ENCODE measurements at regions not wholly inside any gene's neighbourhood (a gene's known extent, or its start where the extent isn't known, plus 50 kb on each side); places are given as distances from the start of the nearest gene placed in this dataset.

GRCh38 chr1:55278378-55278777 lies 63.2 kb upstream of the USP24 start:
- Histone ChIP-seq H3K4me1 (ENCODE audit: control insufficient read depth, insufficient read depth, low read length) (peaks cover 7% of the 10 kb centered on the region), H3K27me3 (ENCODE audit: control insufficient read depth, insufficient read depth, low read length) (no peaks in the 10 kb centered on the region), H3K4me3 (ENCODE audit: low read length) (no peak overlapping the region), H3K27ac (ENCODE audit: low read depth, low read length) (no peak overlapping the region), H3K36me3 (ENCODE audit: control insufficient read depth, insufficient read depth, low read length) (no peaks in the 10 kb centered on the region), H3K9ac (ENCODE audit: low read length) (no peak overlapping the region)

GRCh38 chr1:55277377-55278130 lies 62.4 kb upstream of the USP24 start:
- Histone ChIP-seq H3K27me3 (ENCODE audit: control insufficient read depth, insufficient read depth, low read length) (no peaks in the 10 kb centered on the region), H3K4me3 (ENCODE audit: low read length) (no peak overlapping the region), H3K9ac (ENCODE audit: low read length) (no peak overlapping the region)

GRCh38 chr1:55276671-55277376 lies 61.7 kb upstream of the USP24 start:
- no peak overlapping the region for H3K4me3 ChIP-seq (ENCODE audit: low read length)
- no peak overlapping the region for H3K9ac ChIP-seq (ENCODE audit: low read length)
- H3K36me3 ChIP-seq (ENCODE audit: control insufficient read depth, insufficient read depth, low read length): no peaks in the 10 kb centered on the region
- no peak overlapping the region for H3K27ac ChIP-seq (ENCODE audit: low read depth, low read length)
- peaks cover 7% of the 10 kb centered on the region for H3K4me1 ChIP-seq (ENCODE audit: control insufficient read depth, insufficient read depth, low read length)
- no peaks in the 10 kb centered on the region for H3K27me3 ChIP-seq (ENCODE audit: control insufficient read depth, insufficient read depth, low read length)

More at GRCh38 chr1:55277377-55278130, 62.4 kb upstream of the USP24 start:
- no peaks in the 10 kb centered on the region for H3K36me3 ChIP-seq (ENCODE audit: control insufficient read depth, insufficient read depth, low read length)
- H3K4me1 ChIP-seq (ENCODE audit: control insufficient read depth, insufficient read depth, low read length): peaks cover 7% of the 10 kb centered on the region
- H3K27ac ChIP-seq (ENCODE audit: low read depth, low read length): no peak overlapping the region

GRCh38 chr1:55275941-55276341 lies 60.8 kb upstream of the USP24 start:
- Histone ChIP-seq H3K4me1 (ENCODE audit: control insufficient read depth, insufficient read depth, low read length) (peaks cover 7% of the 10 kb centered on the region), H3K36me3 (ENCODE audit: control insufficient read depth, insufficient read depth, low read length) (no peaks in the 10 kb centered on the region), H3K9ac (ENCODE audit: low read length) (no peak overlapping the region), H3K4me3 (ENCODE audit: low read length) (no peak overlapping the region), H3K27me3 (ENCODE audit: control insufficient read depth, insufficient read depth, low read length) (no peaks in the 10 kb centered on the region), H3K27ac (ENCODE audit: low read depth, low read length) (no peak overlapping the region)

GRCh38 chr1:55275151-55275748 lies 60.1 kb upstream of the USP24 start:
- no peaks in the 10 kb centered on the region for H3K36me3 ChIP-seq (ENCODE audit: control insufficient read depth, insufficient read depth, low read length)
- no peak overlapping the region for H3K9ac ChIP-seq (ENCODE audit: low read length)
- H3K4me3 ChIP-seq (ENCODE audit: low read length): no peak overlapping the region
- no peak overlapping the region for H3K27ac ChIP-seq (ENCODE audit: low read depth, low read length)
- H3K4me1 ChIP-seq (ENCODE audit: control insufficient read depth, insufficient read depth, low read length): peaks cover 7% of the 10 kb centered on the region
- H3K27me3 ChIP-seq (ENCODE audit: control insufficient read depth, insufficient read depth, low read length): no peaks in the 10 kb centered on the region

- Histone ChIP-seq H3K36me3 (ENCODE audit: control insufficient read depth, insufficient read depth, low read length) (no peaks in the 10 kb centered on the region), H3K4me1 (ENCODE audit: control insufficient read depth, insufficient read depth, low read length) (peaks cover 7% of the 10 kb centered on the region), H3K27ac (ENCODE audit: low read depth, low read length) (no peak overlapping the region), H3K27me3 (ENCODE audit: control insufficient read depth, insufficient read depth, low read length) (no peaks in the 10 kb centered on the region), H3K9ac (ENCODE audit: low read length) (no peak overlapping the region), H3K4me3 (ENCODE audit: low read length) (no peak overlapping the region)
These were observed 57.8 kb upstream of the USP24 start for GRCh38 chr1:55272994-55273393.

Measured in rectal smooth muscle tissue (tissue), 1 donor.